Tibial nerve (tissue), 4 donors: ENCODE measurements at regions not wholly inside any gene's neighbourhood (a gene's known extent, or its start where the extent isn't known, plus 50 kb on each side); places are given as distances from the start of the nearest gene placed in this dataset.
"Not testable (repeated sequence)": the region's sequence is repeated elsewhere in the genome, so short reads cannot be mapped to it uniquely, and the experiment has no call there.

Source experiments
- DNase-seq, 2 donors: peaks; one replicate each; pipeline ENCODE4 v3.0.0-alpha.2; 2019; ENCODE audit warnings: low spot score in 2 of 2
- H3K27ac ChIP-seq, 4 donors: fragments of 200-600 bp; sonication (generic) in 3 of 4; one replicate each; pipeline ENCODE4 v1.5.1; 2017 to 2019; ENCODE audit warnings: mild to moderate bottlenecking in 1 of 4
- H3K27me3 ChIP-seq, 2 donors: fragments of 200-600 bp; sonication (generic) in 1 of 2; one replicate each; pipeline versions ENCODE4 v1.5.1 to v1.6.0; 2017 to 2019
- H3K36me3 ChIP-seq, 3 donors: fragments of 200-600 bp; sonication (generic); one replicate each; pipeline ENCODE4 v1.5.1; 2018 to 2019
- H3K4me1 ChIP-seq, 4 donors: fragments of 200-600 bp; sonication (generic) in 3 of 4; one replicate each; pipeline ENCODE4 v1.5.1; 2017 to 2019
- H3K4me3 ChIP-seq, 4 donors: fragments of 200-600 bp; sonication (generic) in 3 of 4; one replicate each; pipeline ENCODE4 v1.5.1; 2017 to 2019; ENCODE audit warnings: mild to moderate bottlenecking in 1 of 4, moderate library complexity in 1 of 4
- H3K9me3 ChIP-seq, 4 donors: fragments of 200-600 bp; sonication (generic) in 3 of 4; one replicate each; pipeline ENCODE4 v1.5.1; 2017 to 2019
- EP300 ChIP-seq, 2 donors: sonication (generic); formaldehyde crosslinking; IDR thresholded peaks; one replicate each; pipeline ENCODE4 v1.6.1; 2017; ENCODE audit warnings: antibody characterized with exemption in 2 of 2, mild to moderate bottlenecking in 1 of 2
- POLR2A ChIP-seq, 2 donors: fragments of 450-650 bp; IDR thresholded peaks; one replicate each; pipeline ENCODE4 v1.6.1; 2017; ENCODE audit warnings: antibody characterized with exemption in 2 of 2, mild to moderate bottlenecking in 2 of 2, moderate library complexity in 2 of 2
- WGBS, 2 donors: methylation state at CpG; one replicate each; pipeline ENCODE4 v1.1.5; 2018; 5-methylcytosine and 5-hydroxymethylcytosine counted together
- TF ChIP-seq, protein P1 (sequence below), 5 experiments: fragments of 200-600 bp in 3 of 5; fragments of 450-650 bp in 2 of 5; sonication (generic) in 3 of 5; IDR thresholded peaks; one replicate each; pipeline ENCODE4 v1.5.1; 2016 to 2019; ENCODE audit warnings: antibody characterized with exemption in 5 of 5, mild to moderate bottlenecking in 3 of 5, moderate library complexity in 2 of 5

DNA sequence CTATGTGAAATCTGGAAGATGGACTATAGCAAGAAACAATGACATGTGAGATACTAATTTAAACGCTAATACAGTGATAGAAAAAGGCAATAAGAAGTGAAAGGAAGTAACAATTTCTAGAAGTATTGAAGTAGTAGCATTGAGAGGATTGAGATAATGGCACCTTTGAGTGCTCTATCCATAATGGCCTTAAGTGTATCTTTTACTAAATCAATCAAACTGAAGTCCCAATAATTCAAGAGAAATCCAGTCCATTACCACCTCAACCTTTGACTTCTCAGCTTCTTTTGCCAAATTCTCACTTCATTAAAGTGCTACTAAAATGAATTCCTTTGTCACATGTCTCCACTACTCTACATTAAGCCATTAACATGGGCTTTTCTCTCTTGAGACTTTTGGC, 82.6 kb upstream of the KYNU start:
- H3K9me3 ChIP-seq, result peaks cover 0 to 5% (median 0%) of the 10 kb centered on the region in 4 donors
- no peak overlapping the region for H3K27ac ChIP-seq
- H3K36me3 ChIP-seq, result no peaks in the 10 kb centered on the region
- TF ChIP-seq, protein P1, sequence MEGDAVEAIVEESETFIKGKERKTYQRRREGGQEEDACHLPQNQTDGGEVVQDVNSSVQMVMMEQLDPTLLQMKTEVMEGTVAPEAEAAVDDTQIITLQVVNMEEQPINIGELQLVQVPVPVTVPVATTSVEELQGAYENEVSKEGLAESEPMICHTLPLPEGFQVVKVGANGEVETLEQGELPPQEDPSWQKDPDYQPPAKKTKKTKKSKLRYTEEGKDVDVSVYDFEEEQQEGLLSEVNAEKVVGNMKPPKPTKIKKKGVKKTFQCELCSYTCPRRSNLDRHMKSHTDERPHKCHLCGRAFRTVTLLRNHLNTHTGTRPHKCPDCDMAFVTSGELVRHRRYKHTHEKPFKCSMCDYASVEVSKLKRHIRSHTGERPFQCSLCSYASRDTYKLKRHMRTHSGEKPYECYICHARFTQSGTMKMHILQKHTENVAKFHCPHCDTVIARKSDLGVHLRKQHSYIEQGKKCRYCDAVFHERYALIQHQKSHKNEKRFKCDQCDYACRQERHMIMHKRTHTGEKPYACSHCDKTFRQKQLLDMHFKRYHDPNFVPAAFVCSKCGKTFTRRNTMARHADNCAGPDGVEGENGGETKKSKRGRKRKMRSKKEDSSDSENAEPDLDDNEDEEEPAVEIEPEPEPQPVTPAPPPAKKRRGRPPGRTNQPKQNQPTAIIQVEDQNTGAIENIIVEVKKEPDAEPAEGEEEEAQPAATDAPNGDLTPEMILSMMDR (IDR thresholded peaks at IDR 0.05), result no peak
- TF ChIP-seq POLR2A (IDR thresholded peaks at IDR 0.05), result no peak
- TF ChIP-seq EP300 (IDR thresholded peaks at IDR 0.05), result no peak
- no peak overlapping the region for H3K4me3 ChIP-seq
- no peaks in the 10 kb centered on the region for H3K27me3 ChIP-seq
- WGBS, 2 donors, result 85 to 87% methylated on average over 1 of the region's 1 CpG
- DNase-seq, result no peak
- peaks cover 0 to 4% (median 0%) of the 10 kb centered on the region in 4 donors for H3K4me1 ChIP-seq

DNA sequence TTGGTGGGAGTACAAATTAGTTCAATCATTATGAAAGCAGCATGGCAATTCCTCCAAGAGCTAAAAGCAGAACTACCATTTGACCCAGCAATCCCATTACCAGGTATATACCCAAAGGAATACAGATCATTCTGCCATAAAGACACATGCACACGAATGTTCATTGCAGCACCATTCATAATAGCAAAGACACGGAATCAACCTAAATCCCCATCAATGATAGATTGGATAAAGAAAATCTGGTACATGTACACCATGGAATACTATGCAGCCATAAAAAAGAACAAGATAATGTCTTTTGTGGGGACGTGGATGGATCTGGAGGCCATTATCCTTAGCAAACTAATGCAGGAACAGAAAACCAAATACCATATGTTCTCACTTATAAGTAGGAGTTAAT, 85.1 kb upstream of the KYNU start:
- not testable (repeated sequence) for H3K36me3 ChIP-seq, H3K27ac ChIP-seq, H3K4me3 ChIP-seq, H3K9me3 ChIP-seq, DNase-seq, H3K27me3 ChIP-seq, H3K4me1 ChIP-seq
- 76 to 81% methylated on average over 3 of the region's 3 CpGs for WGBS, 2 donors

DNA sequence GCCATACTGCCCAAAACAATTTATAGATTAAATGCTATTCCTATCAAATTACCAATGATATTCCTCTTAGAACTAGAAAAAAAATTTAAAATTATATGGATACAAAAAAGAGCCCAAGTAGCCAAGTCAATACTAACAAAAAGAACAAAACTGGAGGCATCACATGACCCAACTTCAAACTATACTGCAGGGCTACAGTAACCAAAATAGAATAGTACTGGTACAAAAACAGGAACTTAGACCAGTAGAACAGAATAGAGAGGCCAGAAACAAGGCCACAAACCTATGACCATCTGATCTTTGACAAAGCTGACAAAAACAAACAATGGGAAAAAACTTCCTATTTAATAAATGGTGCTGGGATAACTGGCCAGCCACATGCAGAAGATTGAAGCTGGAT, 86.1 kb upstream of the KYNU start:
- TF ChIP-seq POLR2A (IDR thresholded peaks at IDR 0.05) (no peak), EP300 (IDR thresholded peaks at IDR 0.05) (no peak)
- TF ChIP-seq, protein P1 (IDR thresholded peaks at IDR 0.05), result no peak
- no peak for DNase-seq
- H3K4me3 ChIP-seq, result no peak overlapping the region
- H3K4me1 ChIP-seq, result peaks cover 0 to 4% (median 0%) of the 10 kb centered on the region in 4 donors
- H3K27ac ChIP-seq, result no peak overlapping the region
- peaks cover 0 to 5% (median 0%) of the 10 kb centered on the region in 4 donors for H3K9me3 ChIP-seq
- H3K36me3 ChIP-seq, result no peaks in the 10 kb centered on the region
- no peaks in the 10 kb centered on the region for H3K27me3 ChIP-seq

DNA sequence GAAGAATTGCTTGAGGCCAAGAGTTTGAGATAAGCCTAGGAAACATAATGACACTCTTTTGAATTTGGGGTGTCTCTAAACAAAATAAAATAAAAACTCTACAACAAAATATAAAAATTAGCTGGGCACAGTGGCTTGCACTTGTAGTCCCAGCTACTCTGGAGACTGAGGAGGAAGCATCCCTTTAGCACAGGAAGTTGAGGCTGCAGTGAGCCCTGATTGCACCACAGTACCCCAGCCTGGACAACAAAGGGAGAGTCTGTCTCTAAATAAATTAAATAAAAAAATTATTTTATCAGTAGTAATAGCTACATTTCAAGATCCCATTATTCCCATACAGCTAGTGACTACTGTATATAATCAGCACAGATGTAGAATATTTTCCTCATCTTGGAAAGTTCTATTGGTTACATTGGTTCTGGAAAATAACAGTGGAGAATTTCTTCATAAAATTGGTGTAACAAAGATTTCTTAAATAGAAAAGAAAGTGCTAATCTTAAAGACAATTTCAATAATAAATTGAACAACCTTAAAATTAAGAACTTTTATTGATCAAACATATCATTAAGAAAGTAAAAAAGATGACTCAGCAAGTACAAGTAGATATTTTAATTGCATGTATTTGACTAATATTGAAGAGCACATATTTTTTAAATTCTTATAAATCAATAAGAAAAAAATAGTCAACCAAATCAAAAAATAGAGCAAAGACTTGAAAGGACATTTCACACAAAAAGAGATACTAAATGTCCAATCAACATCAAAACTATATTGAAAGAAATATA, 90.4 kb upstream of the KYNU start:
- Histone ChIP-seq H3K4me3 (no peak overlapping the region), H3K9me3 (no peaks in the 10 kb centered on the region), H3K27ac (no peak overlapping the region), H3K4me1 (no peaks in the 10 kb centered on the region), H3K27me3 (no peaks in the 10 kb centered on the region), H3K36me3 (no peaks in the 10 kb centered on the region)
- TF ChIP-seq POLR2A (IDR thresholded peaks at IDR 0.05) (no peak), EP300 (IDR thresholded peaks at IDR 0.05) (no peak)
- TF ChIP-seq, protein P1 (IDR thresholded peaks at IDR 0.05), result no peak
- DNase-seq, result no peak

DNA sequence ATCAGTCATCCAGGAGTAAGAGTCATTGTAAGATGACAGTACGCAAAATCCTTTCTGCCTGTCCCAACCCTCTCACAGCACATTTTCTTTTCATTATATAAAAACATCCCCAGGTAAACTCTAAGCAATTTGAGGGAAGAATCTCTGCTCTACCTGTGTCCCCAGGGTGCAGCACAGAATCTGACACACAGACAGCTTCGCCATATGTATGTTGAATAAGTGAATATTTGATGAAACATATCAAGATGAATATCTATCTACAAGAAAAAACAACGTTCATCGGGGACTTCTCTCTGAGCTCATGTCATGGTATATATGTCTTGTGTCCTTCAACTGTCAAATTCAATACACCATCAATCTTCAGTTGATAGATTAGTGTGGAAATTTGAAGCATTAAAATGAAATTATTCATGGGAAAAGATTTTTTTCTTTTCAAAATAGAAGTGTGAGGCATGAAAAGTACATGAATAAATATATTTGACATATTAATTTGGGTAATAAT, 94.5 kb upstream of the KYNU start:
- 92% methylated on average over 4 of the region's 4 CpGs for WGBS, 2 donors
- H3K27ac ChIP-seq, result no peak overlapping the region
- no peaks in the 10 kb centered on the region for H3K27me3 ChIP-seq
- H3K4me3 ChIP-seq, result no peak overlapping the region
- no peaks in the 10 kb centered on the region for H3K4me1 ChIP-seq
- TF ChIP-seq EP300 (IDR thresholded peaks at IDR 0.05), result no peak
- H3K36me3 ChIP-seq, result no peaks in the 10 kb centered on the region
- H3K9me3 ChIP-seq, result no peaks in the 10 kb centered on the region
- no peak for DNase-seq

DNA sequence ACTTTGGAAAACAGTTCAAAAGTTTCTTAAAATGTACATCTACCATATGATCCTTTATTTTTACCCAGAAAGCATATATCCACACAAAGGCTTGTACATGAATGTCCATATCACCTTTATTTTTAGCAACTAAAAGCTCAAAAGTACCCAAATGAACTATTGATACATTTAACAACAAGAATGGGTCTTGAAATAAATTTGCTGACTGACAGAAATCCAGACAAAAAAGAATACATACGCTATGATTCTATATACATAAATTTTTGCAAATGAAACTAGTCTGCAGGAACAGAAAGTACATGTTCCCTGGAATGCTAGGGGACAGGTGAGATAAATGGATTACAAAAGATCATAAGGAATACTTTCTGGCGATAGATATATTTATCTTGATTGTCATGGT, 96.3 kb upstream of the KYNU start:
- Histone ChIP-seq H3K36me3 (no peaks in the 10 kb centered on the region), H3K4me1 (no peaks in the 10 kb centered on the region), H3K27ac (no peak overlapping the region), H3K4me3 (no peak overlapping the region), H3K9me3 (peaks cover 0 to 6% (median 0%) of the 10 kb centered on the region in 4 donors), H3K27me3 (no peaks in the 10 kb centered on the region)
- no peak for DNase-seq
- WGBS, 2 donors, result 95 to 97% methylated on average over 2 of the region's 2 CpGs
- TF ChIP-seq, protein P1 (IDR thresholded peaks at IDR 0.05), result no peak
- TF ChIP-seq POLR2A (IDR thresholded peaks at IDR 0.05) (no peak), EP300 (IDR thresholded peaks at IDR 0.05) (no peak)
